Naive thymus-derived CD4-positive, alpha-beta T cell (primary cell): ENCODE measurements at regions not wholly inside any gene's neighbourhood (a gene's known extent, or its start where the extent isn't known, plus 50 kb on each side); places are given as distances from the start of the nearest gene placed in this dataset.
"Not testable (repeated sequence)": the region's sequence is repeated elsewhere in the genome, so short reads cannot be mapped to it uniquely, and the experiment has no call there.

Experiments
- ATAC-seq: fragments of 150-1000 bp; cut with Tn5 transposase; 2 replicates; pipeline ENCODE4 v1.10.0; 2021; ENCODE audit warnings: mild to moderate bottlenecking, moderate library complexity
- CTCF ChIA-PET: fragments of 350-600 bp; sonication (Branson Sonifier 250); formaldehyde crosslinking; loops from one replicate; lab custom pipeline; 2021; ENCODE audit warnings: antibody characterized with exemption; lab: Charles Lee
- POLR2A ChIA-PET: fragments of 350-600 bp; sonication (Branson Sonifier 250); formaldehyde crosslinking; loops from one replicate; lab custom pipeline; 2021; ENCODE audit warnings: antibody characterized with exemption, inconsistent platforms; lab: Charles Lee
- DNase-seq, 9 donors: peaks; one replicate each; pipeline versions ENCODE4 v3.0.0 to v3.0.0-alpha.2; 2020 to 2022; ENCODE audit warnings: mixed read lengths in 1 of 9
- H3K27ac ChIP-seq: one replicate; pipeline ENCODE4 v1.7.0; 2013; ENCODE audit warnings: mild to moderate bottlenecking, low read depth, low read length, moderate library complexity
- H3K27me3 ChIP-seq, 2 donors: one replicate each; pipeline ENCODE4 v1.7.0; 2013; ENCODE audit warnings: low read length in 2 of 2, mild to moderate bottlenecking in 2 of 2, moderate library complexity in 2 of 2; ENCODE audit not compliant: control insufficient read depth in 2 of 2, insufficient read depth in 2 of 2
- H3K36me3 ChIP-seq, 3 experiments: 1 replicate in 2 of 3; 2 replicates in 1 of 3; pipeline ENCODE4 v1.7.0; 2013; ENCODE audit warnings: low read length in 3 of 3, mild to moderate bottlenecking in 3 of 3, moderate library complexity in 1 of 3; ENCODE audit not compliant: insufficient read depth in 3 of 3, control insufficient read depth in 2 of 3
- H3K4me1 ChIP-seq, 2 donors: one replicate each; pipeline ENCODE4 v1.7.0; 2013; ENCODE audit warnings: low read length in 2 of 2, mild to moderate bottlenecking in 2 of 2, moderate library complexity in 1 of 2; ENCODE audit not compliant: control insufficient read depth in 2 of 2, insufficient read depth in 2 of 2
- H3K4me3 ChIP-seq: 2 replicates; pipeline ENCODE4 v1.7.0; 2013; ENCODE audit warnings: mild to moderate bottlenecking, low read length
- H3K9me3 ChIP-seq, 3 experiments: 1 replicate in 2 of 3; 2 replicates in 1 of 3; pipeline ENCODE4 v1.7.0; 2013; ENCODE audit warnings: low read length in 3 of 3; ENCODE audit not compliant: control insufficient read depth in 2 of 3
- H3K27ac Mint-ChIP-seq, 9 donors: one replicate each; pipeline ENCODE4 v1.8.0; 2020 to 2022; ENCODE audit warnings: mixed read lengths in 9 of 9, mild to moderate bottlenecking in 8 of 9, moderate library complexity in 5 of 9, inconsistent platforms in 2 of 9
- H3K27me3 Mint-ChIP-seq, 5 donors: one replicate each; pipeline ENCODE4 v1.8.0; 2021 to 2022; ENCODE audit warnings: mixed read lengths in 5 of 5, mild to moderate bottlenecking in 1 of 5
- H3K36me3 Mint-ChIP-seq, 5 donors: one replicate each; pipeline ENCODE4 v1.8.0; 2020 to 2022; ENCODE audit warnings: mixed read lengths in 5 of 5, mild to moderate bottlenecking in 3 of 5, inconsistent platforms in 1 of 5
- H3K4me1 Mint-ChIP-seq, 7 donors: one replicate each; pipeline ENCODE4 v1.8.0; 2020 to 2022; ENCODE audit warnings: mixed read lengths in 7 of 7, mild to moderate bottlenecking in 3 of 7, inconsistent platforms in 1 of 7
- H3K4me3 Mint-ChIP-seq, 10 donors: one replicate each; pipeline ENCODE4 v1.8.0; 2020 to 2022; ENCODE audit warnings: mild to moderate bottlenecking in 10 of 10, mixed read lengths in 10 of 10, moderate library complexity in 6 of 10, inconsistent platforms in 2 of 10
- H3K9me3 Mint-ChIP-seq, 11 donors: one replicate each; pipeline ENCODE4 v1.8.0; 2020 to 2022; ENCODE audit warnings: mixed read lengths in 11 of 11, mild to moderate bottlenecking in 4 of 11, inconsistent platforms in 1 of 11, moderate library complexity in 1 of 11
- intact Hi-C, 2 donors: fragments of 100-400 bp; cut with micrococcal nuclease; formaldehyde crosslinking; loops; one replicate each; pipeline ENCODE4 v1.15.1; 2023

DNA sequence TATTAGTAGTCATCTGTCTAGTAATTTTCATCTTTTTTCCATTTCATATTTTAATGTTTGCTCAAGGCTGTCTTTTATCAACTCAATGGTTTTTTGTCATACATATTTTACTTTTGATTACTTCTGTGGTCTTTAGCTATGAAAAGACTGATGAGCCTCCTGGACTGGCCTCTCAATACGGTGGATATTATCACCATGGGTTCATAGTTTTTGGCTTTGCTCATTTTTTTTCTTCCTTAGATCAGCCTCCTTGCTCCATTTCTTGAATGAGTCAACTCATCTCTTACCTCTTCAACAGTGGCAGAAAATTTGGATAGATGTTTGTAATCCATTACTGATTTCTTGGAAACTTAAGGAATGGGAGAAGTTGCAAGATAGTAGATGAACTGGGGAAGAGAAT lies 80.1 kb upstream of the ELOVL5 start:
- Mint-ChIP-seq H3K9me3 (no peaks in the 10 kb centered on the region), H3K36me3 (no peaks in the 10 kb centered on the region), H3K27ac (no peak overlapping the region), H3K4me3 (no peak overlapping the region), H3K27me3 (peaks cover 0 to 5% (median 4%) of the 10 kb centered on the region in 5 donors), H3K4me1 (peaks cover 5 to 23% (median 17%) of the 10 kb centered on the region in 7 donors)
- CTCF ChIA-PET: interaction anchor here (0.9 to 1.8 kb wide), 2 partner anchors 256 to 259 kb away, joined by 3 to 5 read pairs; no protein-coding TSS in a partner anchor
- Histone ChIP-seq H3K27me3 (no peaks in the 10 kb centered on the region), H3K4me3 (no peak overlapping the region), H3K4me1 (peaks cover 0 to 10% of the 10 kb centered on the region in 2 donors), H3K36me3 (no peaks in the 10 kb centered on the region), H3K9me3 (no peaks in the 10 kb centered on the region), H3K27ac (no peak overlapping the region)
- ATAC-seq (no peak), DNase-seq (no peak)
- intact Hi-C loops: no loop called here
- POLR2A ChIA-PET: interaction anchor here (0.9 kb wide), 1 partner anchor 8 kb away, joined by 3 read pairs; no protein-coding TSS in a partner anchor

DNA sequence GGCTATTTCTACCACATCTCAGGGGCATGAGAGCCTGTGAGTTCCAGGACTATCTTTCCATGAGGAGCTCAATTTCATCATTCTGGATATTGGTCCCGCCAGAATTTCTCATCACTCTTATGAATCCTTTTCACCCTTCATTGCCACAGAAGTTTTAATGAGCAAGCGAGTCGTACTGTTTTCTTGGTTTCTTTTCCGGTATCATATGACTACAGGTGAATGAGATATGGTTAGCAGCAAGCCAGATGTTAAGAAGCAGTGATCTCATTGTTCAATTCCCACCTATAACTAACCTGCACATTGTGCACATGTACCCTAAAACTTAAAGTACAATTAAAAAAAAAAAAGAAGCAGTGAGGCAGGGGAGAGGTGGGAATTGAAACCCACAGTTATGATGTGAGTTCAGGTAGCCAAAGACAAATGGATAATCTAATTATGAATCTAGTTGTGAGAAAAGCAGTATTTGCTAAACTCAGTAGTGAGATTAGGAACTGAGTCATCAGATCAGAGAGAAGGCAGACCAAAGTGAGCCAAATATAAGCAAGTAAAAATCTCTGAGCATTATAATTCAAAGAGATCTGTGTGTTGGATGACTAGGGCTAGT lies 78.0 kb upstream of the ELOVL5 start:
- Histone ChIP-seq H3K27me3 (no peaks in the 10 kb centered on the region), H3K4me1 (peaks cover 0 to 10% of the 10 kb centered on the region in 2 donors), H3K36me3 (no peaks in the 10 kb centered on the region), H3K9me3 (no peaks in the 10 kb centered on the region), H3K27ac (no peak overlapping the region), H3K4me3 (no peak overlapping the region)
- ChIA-PET POLR2A (no interaction called here), CTCF (interaction anchor here (1.0 kb wide), 1 partner anchor 59 kb away, joined by 3 read pairs; no protein-coding TSS in a partner anchor)
- Mint-ChIP-seq H3K9me3 (no peaks in the 10 kb centered on the region), H3K27ac (no peak overlapping the region), H3K36me3 (no peaks in the 10 kb centered on the region), H3K4me1 (peaks cover 7 to 19% (median 13%) of the 10 kb centered on the region in 7 donors), H3K4me3 (no peak overlapping the region), H3K27me3 (peaks cover 3 to 18% (median 5%) of the 10 kb centered on the region in 5 donors)
- intact Hi-C loops: no loop called here
- ATAC-seq: no peak
- no peak for DNase-seq

DNA sequence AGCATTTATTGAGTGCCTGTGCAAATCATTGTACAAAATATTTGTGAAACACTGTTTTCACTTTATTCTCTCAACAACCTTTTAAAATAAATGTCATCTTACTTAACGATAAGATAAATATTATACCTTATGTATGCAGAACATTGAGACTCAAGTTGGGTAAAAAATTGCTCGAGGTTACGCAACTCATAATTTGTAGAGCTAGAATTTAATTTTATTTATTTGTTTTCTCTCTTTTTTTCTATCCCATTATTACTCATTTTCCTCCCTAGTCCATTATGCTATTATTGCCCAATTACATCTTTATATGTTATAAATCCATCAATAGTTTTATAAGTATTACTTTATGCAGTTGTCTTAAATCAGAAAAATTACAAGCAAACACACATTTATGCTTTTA lies 77.4 kb upstream of the ELOVL5 start:
- DNase-seq (no peak), ATAC-seq (no peak)
- no peak overlapping the region for H3K27ac ChIP-seq
- H3K27ac Mint-ChIP-seq: no peak overlapping the region
- peaks cover 7 to 16% (median 9%) of the 10 kb centered on the region in 7 donors for H3K4me1 Mint-ChIP-seq
- H3K4me3 ChIP-seq: no peak overlapping the region
- peaks cover 3 to 18% (median 5%) of the 10 kb centered on the region in 5 donors for H3K27me3 Mint-ChIP-seq
- H3K4me1 ChIP-seq: peaks cover 0 to 10% of the 10 kb centered on the region in 2 donors
- H3K9me3 Mint-ChIP-seq: no peaks in the 10 kb centered on the region
- CTCF ChIA-PET: interaction anchor here (1.0 kb wide), 1 partner anchor 59 kb away, joined by 3 read pairs; no protein-coding TSS in a partner anchor
- no peaks in the 10 kb centered on the region for H3K9me3 ChIP-seq
- H3K36me3 ChIP-seq: no peaks in the 10 kb centered on the region
- H3K36me3 Mint-ChIP-seq: no peaks in the 10 kb centered on the region
- H3K4me3 Mint-ChIP-seq: no peak overlapping the region
- H3K27me3 ChIP-seq: no peaks in the 10 kb centered on the region
- intact Hi-C loops: no loop called here
- POLR2A ChIA-PET: no interaction called here

DNA sequence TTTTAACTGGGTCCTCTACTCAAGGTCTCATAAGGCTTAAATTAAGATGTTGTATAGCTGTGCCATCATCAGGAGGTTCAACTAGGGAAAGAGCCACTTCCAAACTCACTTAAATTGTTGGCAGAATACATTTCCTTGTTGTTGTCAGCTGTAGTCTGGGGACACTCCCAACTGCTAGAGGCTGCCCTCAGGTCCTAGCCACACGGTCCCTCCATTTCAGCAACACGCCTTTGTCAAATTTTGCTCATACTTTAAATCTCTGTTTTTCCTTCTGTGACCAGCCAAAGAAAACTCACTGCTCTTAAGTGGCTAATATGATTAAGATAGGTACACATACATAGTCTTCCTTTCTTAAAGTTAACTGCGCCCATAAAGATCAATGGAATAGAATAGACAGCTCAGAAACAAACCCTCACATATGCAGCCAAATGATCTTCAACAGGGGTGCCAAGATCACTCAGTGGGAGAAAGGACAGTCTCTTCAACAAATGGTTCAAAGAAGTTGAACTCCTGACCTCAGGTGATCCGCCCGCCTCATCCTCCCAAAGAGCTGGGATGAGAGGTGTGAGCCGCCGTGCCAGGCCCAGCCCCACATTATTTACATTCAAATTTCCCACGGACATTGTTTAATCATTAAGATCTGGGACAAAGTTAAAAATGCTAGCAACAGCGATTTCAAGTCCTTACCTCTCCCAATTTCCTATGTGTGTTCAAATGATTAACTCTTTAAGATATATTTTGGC lies 76.4 kb upstream of the ELOVL5 start:
- H3K36me3 Mint-ChIP-seq: no peaks in the 10 kb centered on the region
- peaks cover 7 to 16% (median 9%) of the 10 kb centered on the region in 7 donors for H3K4me1 Mint-ChIP-seq
- H3K4me3 ChIP-seq: no peak overlapping the region
- no peaks in the 10 kb centered on the region for H3K9me3 ChIP-seq
- no peak overlapping the region for H3K27ac Mint-ChIP-seq
- DNase-seq: no peak
- no peak overlapping the region for H3K27ac ChIP-seq
- H3K4me1 ChIP-seq: peaks cover 0 to 10% of the 10 kb centered on the region in 2 donors
- no peak overlapping the region for H3K4me3 Mint-ChIP-seq
- H3K27me3 Mint-ChIP-seq: peaks cover 3 to 21% (median 7%) of the 10 kb centered on the region in 5 donors
- ATAC-seq: no peak
- ChIA-PET POLR2A (interaction anchor here (0.6 kb wide), 1 partner anchor 34 kb away, joined by 3 read pairs; no protein-coding TSS in a partner anchor), CTCF (no interaction called here)
- intact Hi-C loops: no loop called here
- H3K36me3 ChIP-seq: no peaks in the 10 kb centered on the region
- H3K27me3 ChIP-seq: no peaks in the 10 kb centered on the region
- no peaks in the 10 kb centered on the region for H3K9me3 Mint-ChIP-seq

DNA sequence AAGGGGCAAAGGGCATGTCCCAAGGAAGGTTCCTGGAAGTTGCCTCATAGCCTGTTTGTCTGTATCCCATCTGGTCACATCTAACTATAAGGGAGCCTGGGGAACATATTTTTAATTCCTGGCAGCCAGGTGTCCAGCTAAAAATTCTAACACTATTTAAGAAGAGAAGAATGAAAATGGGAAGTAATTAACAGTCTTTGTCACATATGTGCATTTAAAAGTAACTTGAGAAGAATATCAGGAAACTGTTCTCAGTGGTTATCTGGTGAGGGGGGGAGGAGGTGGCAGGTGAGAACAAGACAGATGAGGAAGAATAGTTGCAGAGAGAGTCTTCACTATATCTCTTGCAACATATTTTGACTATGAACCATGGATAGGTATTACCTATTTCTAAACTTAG lies 75.5 kb upstream of the ELOVL5 start:
- ChIA-PET POLR2A (interaction anchor here (0.6 kb wide), 1 partner anchor 33 kb away, joined by 3 read pairs; no protein-coding TSS in a partner anchor), CTCF (interaction anchor here (0.6 kb wide), 1 partner anchor 252 kb away, joined by 3 read pairs; no protein-coding TSS in a partner anchor)
- Histone ChIP-seq H3K36me3 (no peaks in the 10 kb centered on the region), H3K4me1 (peaks cover 0 to 5% of the 10 kb centered on the region in 2 donors), H3K9me3 (no peaks in the 10 kb centered on the region), H3K27ac (no peak overlapping the region), H3K27me3 (no peaks in the 10 kb centered on the region), H3K4me3 (no peak overlapping the region)
- Mint-ChIP-seq H3K27me3 (peaks cover 3 to 24% (median 7%) of the 10 kb centered on the region in 5 donors), H3K27ac (no peak overlapping the region), H3K9me3 (no peaks in the 10 kb centered on the region), H3K36me3 (no peaks in the 10 kb centered on the region), H3K4me3 (no peak overlapping the region), H3K4me1 (peaks cover 4 to 13% (median 5%) of the 10 kb centered on the region in 7 donors)
- no peak for DNase-seq
- intact Hi-C loops: no loop called here
- ATAC-seq: no peak

DNA sequence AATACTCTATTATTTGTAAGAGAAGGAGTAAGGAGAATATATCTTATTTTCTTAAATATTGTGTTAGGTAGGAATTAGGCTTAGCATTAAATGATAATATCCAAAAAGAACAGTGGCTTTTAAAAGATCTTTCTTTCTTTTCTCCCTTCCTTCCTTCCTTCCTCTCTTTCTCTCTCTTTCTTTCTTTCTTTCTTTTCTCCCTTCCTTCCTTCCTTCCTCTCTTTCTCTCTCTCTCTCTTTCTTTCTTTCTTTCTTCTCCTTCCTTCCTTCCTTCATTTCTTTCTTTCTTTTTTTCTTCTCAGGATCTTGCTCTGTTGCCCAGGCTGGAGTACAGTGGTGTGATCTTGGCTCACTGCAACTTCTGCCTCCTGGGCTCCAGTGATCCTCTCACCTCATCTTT lies 74.8 kb upstream of the ELOVL5 start:
- H3K4me1 ChIP-seq, POLR2A ChIA-PET, H3K27me3 ChIP-seq, H3K36me3 Mint-ChIP-seq, H3K4me1 Mint-ChIP-seq, H3K4me3 Mint-ChIP-seq, H3K36me3 ChIP-seq, CTCF ChIA-PET, H3K9me3 ChIP-seq, H3K9me3 Mint-ChIP-seq, H3K27ac ChIP-seq, H3K27ac Mint-ChIP-seq, ATAC-seq, H3K4me3 ChIP-seq, intact Hi-C loops, DNase-seq: not testable (repeated sequence)
- peaks cover 3 to 24% (median 7%) of the 10 kb centered on the region in 5 donors for H3K27me3 Mint-ChIP-seq
